ENCODE measurements at regions not wholly inside any gene's neighbourhood (a gene's known extent, or its start where the extent isn't known, plus 50 kb on each side); places are given as distances from the start of the nearest gene placed in this dataset.

GRCh38 chr3:159925248-159925647 lies 63.4 kb upstream of the IL12A start:
- TF ChIP-seq CTCF (IDR thresholded peaks at IDR 0.05; ENCODE audit: low read depth, low read length, poor library complexity, severe bottlenecking) (no peak), EZH2phosphoT487 (IDR thresholded peaks at IDR 0.05; ENCODE audit: borderline replicate concordance, low read length) (no peak)

Data from DOHH2 (cell line).